Common myeloid progenitor, CD34-positive (primary cell): ENCODE measurements at regions not wholly inside any gene's neighbourhood (a gene's known extent, or its start where the extent isn't known, plus 50 kb on each side); places are given as distances from the start of the nearest gene placed in this dataset.
"Not testable (repeated sequence)": the region's sequence is repeated elsewhere in the genome, so short reads cannot be mapped to it uniquely, and the experiment has no call there.

Source experiments
- CTCF ChIA-PET: fragments of 350-600 bp; sonication (Branson Sonifier 250); formaldehyde crosslinking; loops from one replicate; lab custom pipeline; 2021; ENCODE audit warnings: antibody characterized with exemption; lab: Charles Lee
- POLR2A ChIA-PET: fragments of 350-600 bp; sonication (Branson Sonifier 250); formaldehyde crosslinking; loops from one replicate; lab custom pipeline; 2021; ENCODE audit warnings: antibody characterized with exemption; lab: Charles Lee
- DNase-seq, 3 donors: peaks; one replicate each; pipeline versions ENCODE4 v3.0.0 to v3.0.0-alpha.2; 2013
- H3K27ac ChIP-seq, 2 experiments: 1 replicate in 1 of 2; 2 replicates in 1 of 2; pipeline ENCODE4 v1.7.0; 2013; ENCODE audit warnings: inconsistent platforms in 2 of 2, low read length in 2 of 2, mild to moderate bottlenecking in 2 of 2, low read depth in 1 of 2, moderate library complexity in 1 of 2; ENCODE audit not compliant: severe bottlenecking in 2 of 2, insufficient read depth in 1 of 2, poor library complexity in 1 of 2
- H3K27me3 ChIP-seq, 5 experiments: replicated peaks in 2 of 5; 1 replicate in 3 of 5; 2 replicates in 2 of 5; pipeline versions ENCODE4 v1.6.1 to v1.7.0; 2013; ENCODE audit warnings: low read length in 4 of 5, mild to moderate bottlenecking in 2 of 5, moderate library complexity in 2 of 5, inconsistent platforms in 1 of 5; ENCODE audit not compliant: insufficient read depth in 5 of 5, control insufficient read depth in 4 of 5
- H3K36me3 ChIP-seq, 4 experiments: 1 replicate in 2 of 4; 2 replicates in 2 of 4; pipeline versions ENCODE4 v1.6.1 to v1.7.0; 2013; ENCODE audit warnings: low read length in 3 of 4, control low read depth in 1 of 4, mild to moderate bottlenecking in 1 of 4; ENCODE audit not compliant: control insufficient read depth in 4 of 4, insufficient read depth in 4 of 4
- H3K4me1 ChIP-seq, 4 experiments: 1 replicate in 3 of 4; 2 replicates in 1 of 4; pipeline versions ENCODE4 v1.6.1 to v1.7.1; 2013; ENCODE audit warnings: low read length in 3 of 4, mild to moderate bottlenecking in 3 of 4, control low read depth in 1 of 4, inconsistent platforms in 1 of 4, moderate library complexity in 1 of 4; ENCODE audit not compliant: control insufficient read depth in 4 of 4, insufficient read depth in 4 of 4; ENCODE audit errors: control extremely low read depth in 1 of 4
- H3K4me3 ChIP-seq, 7 experiments: 1 replicate in 4 of 7; 2 replicates in 3 of 7; pipeline versions ENCODE4 v1.5.1 to v1.7.0; 2013; ENCODE audit warnings: mild to moderate bottlenecking in 7 of 7, low read length in 6 of 7, moderate library complexity in 6 of 7, inconsistent platforms in 2 of 7, low read depth in 2 of 7, control low read depth in 1 of 7; ENCODE audit not compliant: insufficient read depth in 4 of 7, control insufficient read depth in 1 of 7; ENCODE audit errors: extremely low read depth in 1 of 7
- H3K9me3 ChIP-seq, 5 experiments: 1 replicate in 4 of 5; 2 replicates in 1 of 5; pipeline versions ENCODE4 v1.6.1 to v1.7.1; 2013; ENCODE audit warnings: low read length in 4 of 5, mild to moderate bottlenecking in 2 of 5, inconsistent platforms in 1 of 5, low read depth in 1 of 5, moderate library complexity in 1 of 5; ENCODE audit not compliant: control insufficient read depth in 4 of 5, insufficient read depth in 2 of 5; ENCODE audit errors: control extremely low read depth in 1 of 5
- WGBS: methylation state at CpG from one replicate; pipeline ENCODE4 v1.1.5; 2013; ENCODE audit not compliant: insufficient coverage; 5-methylcytosine and 5-hydroxymethylcytosine counted together

DNA sequence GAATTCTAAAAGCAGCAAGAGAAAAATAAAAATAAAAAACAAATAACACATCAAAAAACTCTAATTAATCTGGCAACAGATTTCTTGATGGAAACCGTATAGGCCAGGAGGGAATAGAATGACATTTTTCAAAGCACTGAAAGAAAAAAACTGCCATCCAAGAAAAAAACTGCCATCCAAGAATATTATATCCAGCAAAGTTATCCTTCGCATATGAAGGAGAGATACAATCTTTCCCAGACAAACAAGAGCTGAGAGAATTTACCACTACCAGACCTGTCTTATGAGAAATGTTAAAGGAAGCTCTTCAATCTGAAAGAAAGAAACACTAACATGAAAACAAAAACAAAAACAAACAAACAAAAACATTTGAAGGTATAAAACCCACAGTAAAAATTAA is 214.8 kb downstream of the EMP1 start:
- ChIA-PET POLR2A (no interaction called here), CTCF (interaction anchor here (0.7 kb wide), 1 partner anchor 17 kb away, joined by 4 read pairs; no protein-coding TSS in a partner anchor)
- Histone ChIP-seq H3K36me3 (no peaks in the 10 kb centered on the region), H3K27ac (no peak overlapping the region), H3K4me3 (no peak overlapping the region), H3K27me3 (no peaks in the 10 kb centered on the region), H3K9me3 (peaks cover 2 to 14% (median 8%) of the 10 kb centered on the region in 5 experiments), H3K4me1 (no peaks in the 10 kb centered on the region)
- DNase-seq: no peak
- no CpG with 5 or more reads among the region's 2 CpGs for WGBS

DNA sequence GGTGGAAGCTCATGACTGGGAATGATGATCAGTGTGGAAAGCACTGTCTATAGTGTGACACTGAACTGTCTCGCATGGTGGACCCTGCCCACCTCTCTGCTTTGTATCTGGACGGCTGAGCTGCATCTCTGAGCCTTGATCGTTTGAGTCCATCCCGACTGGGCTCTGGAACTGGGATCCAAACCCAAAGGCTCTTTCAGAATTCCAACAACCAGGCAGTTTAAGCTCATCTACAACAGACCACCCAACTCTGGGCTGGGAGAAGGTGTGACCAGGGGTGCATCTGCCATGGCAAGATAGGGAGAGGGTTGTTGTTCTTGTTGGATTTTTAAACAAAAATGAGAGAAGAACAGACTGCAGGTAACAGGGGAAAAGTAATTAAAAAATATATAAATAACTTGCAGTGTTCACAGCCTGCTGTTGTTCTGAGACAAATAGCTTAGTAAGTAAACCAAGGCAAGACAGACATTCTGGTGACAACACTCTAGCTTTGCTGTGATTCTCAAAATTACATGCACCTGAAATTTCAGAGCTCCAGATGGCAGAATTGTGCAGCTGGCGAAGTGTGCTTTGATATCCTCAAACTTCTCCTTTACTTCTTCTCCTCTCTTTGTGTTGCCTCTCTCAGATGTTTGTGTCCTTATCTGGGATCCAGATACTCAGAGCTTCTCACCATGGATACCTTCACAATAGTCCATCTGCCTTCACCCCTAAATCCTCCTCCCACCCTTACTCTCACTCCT is 209.6 kb downstream of the EMP1 start:
- H3K36me3 ChIP-seq: no peaks in the 10 kb centered on the region
- no peaks in the 10 kb centered on the region for H3K4me1 ChIP-seq
- no peak for DNase-seq
- CTCF ChIA-PET: no interaction called here
- H3K4me3 ChIP-seq: no peak overlapping the region
- H3K9me3 ChIP-seq: peaks cover 2 to 11% (median 3%) of the 10 kb centered on the region in 5 experiments
- peaks cover 0 to 9% (median 2%) of the 10 kb centered on the region in 5 experiments for H3K27me3 ChIP-seq
- no peak overlapping the region for H3K27ac ChIP-seq
- POLR2A ChIA-PET: no interaction called here
- WGBS: 94% methylated on average over 5 of the region's 5 CpGs

DNA sequence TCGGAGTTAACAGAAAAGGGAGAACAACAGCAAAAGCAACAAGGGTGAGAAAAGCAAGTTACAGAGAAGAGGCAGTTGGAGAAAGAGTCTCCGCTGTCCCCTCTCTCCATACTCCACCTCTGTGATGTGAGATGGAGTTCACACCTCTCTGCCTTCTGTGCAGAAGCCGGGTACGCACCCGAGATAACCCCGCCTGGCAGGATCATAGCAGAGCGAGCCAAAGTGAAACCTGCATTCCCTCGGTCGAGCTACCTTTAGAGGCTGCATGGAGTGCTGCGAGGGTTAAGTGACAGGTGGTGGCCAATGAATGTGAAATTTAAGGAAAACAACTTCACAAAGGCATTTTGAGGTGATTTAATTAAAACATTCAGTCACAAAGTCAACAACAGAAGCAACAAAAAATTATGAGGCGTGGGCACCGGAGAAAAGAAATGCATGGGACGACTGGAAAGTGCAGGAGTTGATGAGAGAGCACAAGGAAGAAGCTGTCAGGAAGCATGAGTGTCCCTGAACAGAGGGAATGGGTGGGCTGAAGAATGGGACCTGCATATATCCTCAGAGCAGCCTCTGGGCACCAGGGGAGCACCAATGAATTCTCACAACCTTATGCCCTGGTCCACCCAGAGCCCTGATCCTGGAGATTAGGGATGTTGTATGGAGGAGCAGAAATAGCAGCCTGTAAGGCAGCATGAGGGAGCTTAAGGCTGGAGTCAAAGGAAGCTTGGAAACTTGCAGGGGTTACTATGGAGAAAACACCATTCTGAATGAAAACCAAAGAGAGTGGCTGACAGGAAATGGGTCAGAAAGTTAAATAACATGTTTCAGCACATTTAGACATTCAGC is 208.3 kb downstream of the EMP1 start:
- ChIA-PET POLR2A (no interaction called here), CTCF (no interaction called here)
- H3K27me3 ChIP-seq: peaks cover 0 to 9% (median 2%) of the 10 kb centered on the region in 5 experiments
- H3K27ac ChIP-seq: no peak overlapping the region
- 89% methylated on average over 10 of the region's 13 CpGs for WGBS
- no peak for DNase-seq
- H3K4me1 ChIP-seq: no peaks in the 10 kb centered on the region
- no peak overlapping the region for H3K4me3 ChIP-seq
- H3K9me3 ChIP-seq: peaks cover 0 to 4% (median 0%) of the 10 kb centered on the region in 5 experiments
- H3K36me3 ChIP-seq: no peaks in the 10 kb centered on the region

DNA sequence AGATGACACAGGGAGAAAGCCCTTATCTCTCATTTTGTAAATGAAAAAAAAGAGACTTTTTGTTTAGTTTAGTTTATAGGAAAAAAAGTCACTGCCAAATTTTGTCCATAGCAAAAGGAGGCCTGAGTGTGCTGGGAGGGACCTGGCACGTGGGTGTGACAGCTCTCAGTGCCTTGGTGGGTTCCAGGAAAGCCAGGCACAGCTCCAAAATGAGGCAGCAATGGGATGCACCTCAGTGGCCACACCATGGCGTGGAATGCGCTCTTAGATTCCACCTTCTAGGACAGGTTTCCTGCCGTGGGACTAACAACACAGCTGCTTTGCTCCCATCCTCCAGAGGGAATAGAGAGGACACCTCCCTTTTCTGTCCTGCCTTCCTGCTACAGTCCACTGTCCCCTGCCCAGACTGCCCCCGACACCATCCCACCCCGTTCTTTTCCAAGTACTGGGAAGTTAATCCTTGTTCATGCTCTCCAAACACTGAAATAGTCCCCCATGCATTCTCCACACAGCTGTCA is 207.6 kb downstream of the EMP1 start:
- Histone ChIP-seq H3K27ac (no peak overlapping the region), H3K4me3 (no peak overlapping the region), H3K9me3 (peaks cover 0 to 2% (median 0%) of the 10 kb centered on the region in 5 experiments), H3K4me1 (no peaks in the 10 kb centered on the region), H3K36me3 (no peaks in the 10 kb centered on the region), H3K27me3 (peaks cover 0 to 9% (median 2%) of the 10 kb centered on the region in 5 experiments)
- 79% methylated on average over 5 of the region's 6 CpGs for WGBS
- POLR2A ChIA-PET: no interaction called here
- DNase-seq: no peak
- CTCF ChIA-PET: no interaction called here

DNA sequence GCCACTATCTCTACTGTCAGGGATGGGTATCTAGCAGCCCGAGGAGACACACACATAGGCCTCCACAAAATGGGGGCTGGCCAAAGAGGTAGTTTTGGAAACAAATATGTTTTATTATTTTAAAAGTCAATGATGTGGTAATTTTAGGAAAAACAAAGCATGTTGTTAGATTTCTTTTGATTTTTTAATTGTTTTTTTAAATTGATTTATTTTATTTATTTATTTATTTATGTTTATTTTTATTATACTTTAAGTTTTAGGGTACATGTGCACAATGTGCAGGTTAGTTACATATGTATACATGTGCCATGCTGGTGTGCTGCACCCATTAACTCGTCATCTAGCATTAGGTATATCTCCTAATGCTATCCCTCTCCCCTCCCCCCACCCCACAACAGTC is 194.8 kb downstream of the EMP1 start:
- H3K9me3 ChIP-seq, CTCF ChIA-PET, H3K4me3 ChIP-seq, H3K27ac ChIP-seq, H3K4me1 ChIP-seq, H3K36me3 ChIP-seq, POLR2A ChIA-PET, DNase-seq, H3K27me3 ChIP-seq: not testable (repeated sequence)
- no CpG with 5 or more reads among the region's 2 CpGs for WGBS

DNA sequence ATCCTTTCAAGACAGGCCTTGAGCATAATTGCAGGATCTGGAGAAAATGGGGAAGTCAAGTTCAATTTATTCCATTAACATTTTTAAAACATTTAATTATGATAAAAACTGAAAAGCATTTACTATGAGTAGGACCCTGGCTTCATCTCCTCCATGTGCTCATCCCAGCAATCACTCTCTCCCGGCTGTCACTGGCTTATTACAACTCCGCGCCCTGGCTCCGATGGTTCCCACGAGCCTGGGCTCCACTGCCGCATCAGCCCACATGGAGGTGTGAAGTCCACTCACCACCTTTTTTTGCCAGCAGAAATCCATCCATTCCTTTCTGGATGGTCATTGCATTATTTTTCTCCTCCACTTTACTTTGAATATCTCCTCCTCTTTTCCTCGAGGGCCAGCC is 194.4 kb downstream of the EMP1 start:
- no peaks in the 10 kb centered on the region for H3K4me1 ChIP-seq
- no peak for DNase-seq
- ChIA-PET CTCF (interaction anchor here (0.9 kb wide), 1 partner anchor 19 kb away, joined by 3 read pairs; no protein-coding TSS in a partner anchor), POLR2A (no interaction called here)
- no peak overlapping the region for H3K4me3 ChIP-seq
- H3K9me3 ChIP-seq: no peaks in the 10 kb centered on the region
- no peaks in the 10 kb centered on the region for H3K36me3 ChIP-seq
- 97% methylated on average over 5 of the region's 7 CpGs for WGBS
- no peak overlapping the region for H3K27ac ChIP-seq
- H3K27me3 ChIP-seq: peaks cover 0 to 2% (median 0%) of the 10 kb centered on the region in 5 experiments
